HG02763 (cell line): ENCODE measurements at regions not wholly inside any gene's neighbourhood (a gene's known extent, or its start where the extent isn't known, plus 50 kb on each side); places are given as distances from the start of the nearest gene placed in this dataset.

Source experiments
- ATAC-seq: cut with Tn5 transposase; IDR thresholded peaks from one replicate; pipeline ENCODE4 v1.9.1; 2021; ENCODE audit warnings: mild to moderate bottlenecking, moderate library complexity; ENCODE audit not compliant: unreplicated experiment

DNA sequence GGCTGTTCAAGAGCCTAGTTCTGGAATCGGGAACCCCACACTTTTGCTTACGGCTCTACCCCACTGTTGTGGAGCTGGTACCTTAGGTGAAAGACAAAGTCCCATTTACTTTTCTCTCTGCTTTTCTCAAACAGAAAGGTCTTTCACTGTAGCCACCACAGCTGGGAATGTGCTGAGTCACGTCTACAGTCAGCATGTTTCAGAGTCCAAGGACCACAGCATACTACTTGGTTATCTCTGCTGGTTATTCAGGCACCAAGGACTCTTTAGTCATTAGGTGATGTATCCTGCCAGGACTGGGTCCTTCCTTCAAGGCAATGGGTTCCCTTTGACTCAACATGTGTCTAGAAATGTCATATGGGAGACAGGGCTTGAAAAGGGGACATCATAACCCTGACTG is 266.8 kb upstream of the STEAP1 start:
- no peak for ATAC-seq

DNA sequence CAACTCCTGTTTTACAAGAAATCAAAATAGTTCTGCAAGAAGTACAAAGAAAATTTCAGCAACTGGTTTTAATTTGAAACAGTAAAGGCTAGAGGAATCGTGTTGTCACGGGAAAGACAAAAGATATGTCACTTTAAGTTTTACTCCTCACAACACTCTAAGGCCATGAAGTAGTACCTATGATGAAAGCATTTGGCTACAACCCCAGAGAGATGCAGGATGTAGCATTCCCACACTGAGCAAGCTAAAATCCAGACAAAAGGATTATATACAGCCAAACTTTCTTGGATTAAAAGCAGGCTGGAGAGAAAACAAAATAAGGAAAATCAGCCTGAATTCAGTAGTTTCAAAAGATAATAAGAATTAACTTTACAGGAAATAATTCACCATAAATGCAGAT is 245.5 kb upstream of the STEAP1 start:
- no peak for ATAC-seq

- no peak for ATAC-seq
Observed at GRCh38 chr7:89914711-89915110, 239.6 kb upstream of the STEAP1 start.

GRCh38 chr7:89926194-89926593 is 228.1 kb upstream of the STEAP1 start:
- ATAC-seq: no peak

GRCh38 chr7:89926701-89927100 is 227.6 kb upstream of the STEAP1 start:
- ATAC-seq: no peak

DNA sequence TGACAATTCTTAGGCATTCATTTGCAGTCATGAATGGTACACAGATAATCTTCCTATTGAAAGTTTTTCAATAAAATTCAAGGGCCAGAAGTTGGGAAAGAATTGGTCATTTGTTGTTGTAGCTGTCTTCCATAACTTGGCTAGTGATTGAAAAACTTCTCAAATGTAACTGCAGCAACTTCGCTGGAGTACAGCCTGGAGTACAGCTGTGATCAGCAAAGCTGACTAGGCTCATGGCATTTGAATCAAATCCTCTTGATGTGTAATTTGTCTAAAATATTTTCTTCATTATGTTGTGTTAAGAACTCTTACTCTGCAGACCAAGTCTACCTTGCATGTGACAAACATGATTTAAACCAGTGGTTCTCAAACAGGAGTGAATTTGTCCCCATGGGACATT is 226.5 kb upstream of the STEAP1 start:
- ATAC-seq: no peak

- no peak for ATAC-seq
Observed at GRCh38 chr7:89928451-89928850, 225.8 kb upstream of the STEAP1 start.

DNA sequence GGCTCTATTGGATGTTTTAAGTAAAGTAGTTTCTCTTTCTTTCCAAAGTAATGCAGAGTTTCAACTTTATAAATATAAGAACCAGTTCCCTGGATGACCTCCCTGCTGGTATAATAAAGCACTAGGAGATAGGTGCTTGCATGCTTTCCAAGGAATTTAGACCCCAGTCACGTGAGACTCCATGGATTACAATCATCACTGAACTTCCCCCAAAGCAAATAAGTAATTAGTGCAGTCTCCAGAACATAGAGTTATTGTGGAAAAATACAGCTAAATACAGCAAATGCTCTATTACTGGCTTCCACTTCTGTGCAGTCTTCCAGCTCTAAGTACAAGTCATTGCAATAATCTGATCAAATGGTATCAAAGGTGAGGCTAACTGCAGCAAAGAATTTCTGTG is 220.2 kb upstream of the STEAP1 start:
- ATAC-seq: no peak

- no peak for ATAC-seq
Observed at GRCh38 chr7:89943525-89944050, 210.7 kb upstream of the STEAP1 start.

- no peak for ATAC-seq
Observed at GRCh38 chr7:89958525-89959068, 195.7 kb upstream of the STEAP1 start.

GRCh38 chr7:89966067-89966664 is 188.1 kb upstream of the STEAP1 start:
- no peak for ATAC-seq

GRCh38 chr7:89975577-89975976 is 178.7 kb upstream of the STEAP1 start:
- no peak for ATAC-seq

- ATAC-seq: no peak
Observed at GRCh38 chr7:89987665-89988064, 166.6 kb upstream of the STEAP1 start.

DNA sequence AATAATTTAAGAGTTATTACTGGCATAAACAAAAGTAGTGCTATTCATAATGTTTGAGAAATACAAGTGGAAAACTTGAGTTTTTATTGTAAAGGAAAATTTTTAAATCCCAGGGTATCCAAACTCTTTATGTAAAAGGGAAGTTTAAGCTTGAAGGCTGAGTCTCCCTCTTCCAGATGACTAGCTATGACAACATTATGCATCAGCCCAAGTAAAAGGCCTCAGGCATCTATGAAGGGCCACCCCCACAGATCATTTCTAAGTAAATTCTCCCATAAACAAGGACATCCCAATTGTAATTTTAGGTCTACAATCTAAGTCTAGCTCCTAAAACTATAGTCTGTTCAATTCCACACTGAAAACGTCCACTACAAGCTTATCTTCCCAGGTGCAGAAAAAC is 166.2 kb upstream of the STEAP1 start:
- ATAC-seq: no peak

DNA sequence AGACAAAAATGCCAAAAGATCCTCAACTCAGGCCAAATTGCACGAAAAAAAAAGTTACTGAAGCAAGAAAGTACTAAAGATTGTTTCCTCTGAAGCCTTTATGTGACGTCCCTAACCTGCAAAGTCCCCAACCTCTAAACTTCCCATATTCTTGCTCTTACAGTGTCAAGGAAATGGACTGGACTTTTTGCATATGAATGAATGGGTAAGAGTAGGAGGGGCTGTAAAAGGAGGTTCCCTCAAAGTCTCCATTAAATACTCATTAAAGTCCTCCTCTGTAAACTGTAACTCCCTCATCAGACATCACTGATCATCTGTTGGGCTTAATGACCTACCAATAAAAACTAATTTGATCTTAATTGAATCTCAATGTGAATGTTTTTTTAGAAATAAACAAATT is 164.8 kb upstream of the STEAP1 start:
- no peak for ATAC-seq

GRCh38 chr7:89994483-89994882 is 159.8 kb upstream of the STEAP1 start:
- ATAC-seq: no peak

DNA sequence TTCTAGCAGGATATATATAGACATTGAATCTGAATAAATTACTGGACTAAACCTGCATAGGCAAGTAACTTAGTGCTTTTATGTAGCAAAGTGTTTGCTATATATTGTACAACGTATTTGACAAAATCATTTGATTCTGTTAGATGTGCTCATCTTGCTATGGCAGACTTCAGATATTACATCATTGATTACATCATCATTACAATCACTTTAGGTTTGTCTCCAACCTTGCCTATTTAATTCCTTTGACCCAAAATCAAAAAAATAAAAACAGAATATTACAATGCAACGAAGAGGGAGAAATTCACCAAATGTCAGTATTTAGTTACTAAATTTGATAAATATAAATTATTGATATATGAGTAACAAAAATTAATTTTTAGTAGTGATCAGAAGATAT is 155.7 kb upstream of the STEAP1 start:
- no peak for ATAC-seq

DNA sequence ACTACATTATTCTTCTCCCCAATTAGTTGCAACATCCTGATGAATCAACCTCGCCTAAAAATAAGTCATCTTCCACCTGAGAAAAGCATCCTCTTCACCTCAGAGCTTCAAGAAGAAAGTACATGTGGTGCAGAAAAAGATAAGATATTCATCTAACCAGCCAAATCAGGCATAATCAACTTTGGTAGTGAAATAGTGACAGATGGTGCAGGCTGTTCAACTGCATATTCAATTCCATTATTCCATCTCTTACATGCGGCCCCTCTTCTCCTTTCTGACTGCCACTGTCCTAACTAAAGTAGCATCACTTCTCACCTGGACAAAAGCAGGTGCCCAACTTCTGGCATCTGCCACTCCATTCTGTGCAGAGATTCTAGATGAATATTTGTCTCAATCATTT is 148.4 kb upstream of the STEAP1 start:
- no peak for ATAC-seq

DNA sequence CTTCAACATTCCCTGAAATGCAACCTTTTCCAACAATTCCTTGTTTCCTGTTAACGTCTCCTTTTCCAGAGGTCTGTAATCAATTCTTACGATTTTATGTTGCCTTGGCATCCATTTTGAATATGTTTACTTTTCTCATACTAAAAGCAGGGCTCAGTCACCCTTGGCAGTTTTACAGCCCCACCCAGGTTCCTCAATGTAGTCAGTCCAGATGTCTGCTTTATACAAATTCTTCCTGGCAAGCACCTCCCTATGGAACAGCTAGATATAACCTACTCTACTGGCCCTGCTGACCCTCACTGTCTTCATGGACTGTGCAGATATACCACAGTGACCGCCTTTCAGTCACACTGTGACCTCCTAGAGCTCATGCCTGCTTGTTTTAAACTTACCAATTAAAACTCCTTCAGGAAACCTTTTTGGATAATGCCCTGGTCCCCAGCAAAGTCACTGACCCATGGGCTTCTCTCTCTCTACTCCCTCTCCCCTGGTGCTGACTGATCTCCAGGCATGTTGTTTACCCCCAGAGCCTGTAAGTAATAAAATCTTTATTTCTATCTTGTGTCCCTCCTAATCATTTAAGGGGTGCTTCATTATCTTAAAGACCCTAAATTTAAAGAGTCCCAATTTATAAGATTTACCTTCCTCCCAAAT is 147.1 kb upstream of the STEAP1 start:
- ATAC-seq: no peak

DNA sequence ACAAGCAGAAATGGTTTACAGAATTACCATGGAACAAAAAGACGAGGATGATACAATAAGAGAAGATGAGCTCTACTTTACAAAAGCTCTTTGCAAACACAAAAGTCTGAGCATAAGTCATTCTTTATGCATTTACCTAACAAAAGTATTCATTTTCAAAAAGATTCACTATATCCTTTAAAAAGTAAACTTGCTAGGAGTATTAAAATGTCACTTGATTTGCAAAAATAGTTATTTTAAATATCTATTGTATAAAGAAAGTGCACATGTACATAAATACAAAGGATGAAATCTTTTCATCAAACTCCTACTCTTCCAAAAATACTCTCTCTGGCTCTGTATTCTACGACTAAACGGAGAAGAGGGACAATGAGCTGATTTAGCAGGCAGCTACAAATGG is 146.4 kb upstream of the STEAP1 start:
- no peak for ATAC-seq

DNA sequence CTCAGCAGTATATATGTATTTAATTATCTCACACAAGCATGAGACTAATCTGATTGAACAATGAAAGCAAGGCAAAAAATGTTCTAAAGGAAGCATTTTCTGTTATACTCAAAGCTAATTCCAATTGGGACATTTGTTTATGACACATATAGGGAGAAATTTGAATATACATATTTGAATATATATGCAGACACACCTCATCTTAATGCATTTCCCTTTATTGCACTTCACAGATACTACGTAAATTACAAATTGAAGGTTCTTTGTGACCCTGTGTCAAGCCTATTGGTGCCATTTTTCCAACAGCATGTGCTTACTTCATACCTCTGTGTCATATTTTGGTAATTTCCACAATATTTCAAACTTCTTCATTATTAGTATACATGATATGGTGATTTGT is 132.1 kb upstream of the STEAP1 start:
- ATAC-seq: no peak

DNA sequence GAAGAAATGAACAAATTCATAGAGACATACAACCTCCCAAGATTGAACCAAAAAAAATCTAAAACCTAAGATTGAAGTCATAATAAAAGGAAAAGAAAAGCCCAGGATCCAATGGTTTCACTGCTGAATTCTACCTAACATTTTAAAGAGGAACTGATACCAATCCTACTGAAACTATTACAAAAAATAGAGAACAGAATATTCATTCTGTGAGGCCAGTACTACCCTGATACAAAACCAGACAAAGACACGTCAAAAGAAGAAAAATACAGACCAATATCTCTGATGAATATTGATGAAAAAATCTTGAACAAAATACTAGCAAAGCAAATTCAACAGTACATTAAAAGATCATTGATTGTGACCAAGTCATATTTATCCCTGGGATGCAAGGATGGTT is 128.5 kb upstream of the STEAP1 start:
- no peak for ATAC-seq

GRCh38 chr7:90033850-90034249 is 120.4 kb upstream of the STEAP1 start:
- no peak for ATAC-seq
